PC-9 (cell line): ENCODE measurements at regions not wholly inside any gene's neighbourhood (a gene's known extent, or its start where the extent isn't known, plus 50 kb on each side); places are given as distances from the start of the nearest gene placed in this dataset.
"Not testable (repeated sequence)": the region's sequence is repeated elsewhere in the genome, so short reads cannot be mapped to it uniquely, and the experiment has no call there.

ENCODE experiments used
- BruUV-seq: library from RNA; stranded (reverse); fragments of 400-500 nt; replicated peaks from 2 replicates; lab custom pipeline; 2021; lab: Mats Ljungman, UMichigan
- CTCF ChIA-PET: fragments of 300-600 bp; sonication (Branson Sonifier 250); formaldehyde crosslinking; loops from one replicate; lab custom pipeline; 2022; ENCODE audit warnings: antibody characterized with exemption; lab: Charles Lee
- POLR2A ChIA-PET: fragments of 300-600 bp; sonication (Branson Sonifier 250); formaldehyde crosslinking; loops from one replicate; lab custom pipeline; 2022; ENCODE audit warnings: antibody characterized with exemption; ENCODE audit not compliant: unreplicated experiment; lab: Charles Lee
- DNase-seq, 2 experiments: peaks; one replicate each; pipeline versions ENCODE4 v3.0.0 to v3.0.0-alpha.2; 2015 to 2022; ENCODE audit warnings: mixed read lengths in 1 of 2
- H2AFZ ChIP-seq: fragments of 200-600 bp; sonication (generic); 2 replicates; pipeline ENCODE4 v1.8.1; 2017; ENCODE audit warnings: antibody characterized with exemption
- H3F3A ChIP-seq: fragments of 200-600 bp; sonication (generic); 2 replicates; pipeline ENCODE4 v1.8.1; 2017; ENCODE audit warnings: antibody characterized with exemption, mild to moderate bottlenecking, low read depth; ENCODE audit not compliant: insufficient read depth
- H3K27ac ChIP-seq: fragments of 200-600 bp; sonication (generic); 2 replicates; pipeline ENCODE4 v1.6.1; 2016; ENCODE audit warnings: mixed run types
- H3K27me3 ChIP-seq: fragments of 200-600 bp; sonication (generic); 2 replicates; pipeline ENCODE4 v1.6.1; 2016; ENCODE audit warnings: low read depth, mixed run types; ENCODE audit not compliant: insufficient read depth
- H3K36me3 ChIP-seq: fragments of 200-600 bp; sonication (generic); 2 replicates; pipeline ENCODE4 v1.6.1; 2016; ENCODE audit warnings: low read depth, mixed run types
- H3K4me1 ChIP-seq: fragments of 200-600 bp; sonication (generic); replicated peaks from 2 replicates; pipeline ENCODE4 v1.6.1; 2016; ENCODE audit warnings: mixed run types; ENCODE audit not compliant: insufficient read depth
- H3K4me2 ChIP-seq: fragments of 200-600 bp; sonication (generic); 2 replicates; pipeline ENCODE4 v1.6.1; 2017; ENCODE audit warnings: mixed run types
- H3K4me3 ChIP-seq: fragments of 200-600 bp; sonication (generic); 2 replicates; pipeline ENCODE4 v1.6.1; 2016; ENCODE audit warnings: mixed run types
- H3K79me2 ChIP-seq: fragments of 200-600 bp; sonication (generic); 2 replicates; pipeline ENCODE4 v1.6.1; 2017; ENCODE audit warnings: low read depth, mixed run types
- H3K9me2 ChIP-seq: fragments of 200-600 bp; sonication (generic); 2 replicates; pipeline ENCODE4 v1.8.1; 2017; ENCODE audit warnings: mild to moderate bottlenecking; ENCODE audit not compliant: insufficient read depth
- H3K9me3 ChIP-seq: fragments of 200-600 bp; sonication (generic); 2 replicates; pipeline ENCODE4 v1.8.1; 2016; ENCODE audit warnings: low read depth; ENCODE audit not compliant: insufficient read depth
- H4K20me1 ChIP-seq: fragments of 200-600 bp; sonication (generic); 2 replicates; pipeline ENCODE4 v1.8.1; 2017; ENCODE audit not compliant: insufficient read depth
- intact Hi-C: fragments of 100-400 bp; cut with micrococcal nuclease; formaldehyde crosslinking; loops from one replicate; pipeline ENCODE4 v1.10.0; 2022; ENCODE audit not compliant: unreplicated experiment

- CTCF ChIA-PET, H3F3A ChIP-seq, BruUV-seq, H3K27me3 ChIP-seq, POLR2A ChIA-PET, H4K20me1 ChIP-seq, intact Hi-C loops, H3K4me3 ChIP-seq, H3K79me2 ChIP-seq, H3K27ac ChIP-seq, H3K9me2 ChIP-seq, H2AFZ ChIP-seq, H3K9me3 ChIP-seq, DNase-seq, H3K4me1 ChIP-seq, H3K36me3 ChIP-seq, H3K4me2 ChIP-seq: not testable (repeated sequence)
These were observed 297.4 kb downstream of the CACNA1B start for GRCh38 chr9:138174954-138175353.

GRCh38 chr9:138175354-138175753 is 297.8 kb downstream of the CACNA1B start:
- DNase-seq, POLR2A ChIA-PET, H2AFZ ChIP-seq: not testable (repeated sequence)

GRCh38 chr9:138177091-138177490 is 299.5 kb downstream of the CACNA1B start:
- CTCF ChIA-PET, H3K79me2 ChIP-seq, H3K9me3 ChIP-seq, H3K9me2 ChIP-seq, H3K4me1 ChIP-seq, H3K36me3 ChIP-seq, H3K27ac ChIP-seq, H3K4me3 ChIP-seq, POLR2A ChIA-PET, H3F3A ChIP-seq, H3K27me3 ChIP-seq, BruUV-seq, DNase-seq, intact Hi-C loops, H4K20me1 ChIP-seq, H2AFZ ChIP-seq, H3K4me2 ChIP-seq: not testable (repeated sequence)

More at GRCh38 chr9:138175354-138175753, 297.8 kb downstream of the CACNA1B start:
- BruUV-seq, H3K4me1 ChIP-seq, H3K4me3 ChIP-seq, H3K79me2 ChIP-seq, H3K9me3 ChIP-seq, H3K27me3 ChIP-seq, intact Hi-C loops, H3K9me2 ChIP-seq, H4K20me1 ChIP-seq, CTCF ChIA-PET, H3K36me3 ChIP-seq, H3F3A ChIP-seq, H3K4me2 ChIP-seq, H3K27ac ChIP-seq: not testable (repeated sequence)

DNA sequence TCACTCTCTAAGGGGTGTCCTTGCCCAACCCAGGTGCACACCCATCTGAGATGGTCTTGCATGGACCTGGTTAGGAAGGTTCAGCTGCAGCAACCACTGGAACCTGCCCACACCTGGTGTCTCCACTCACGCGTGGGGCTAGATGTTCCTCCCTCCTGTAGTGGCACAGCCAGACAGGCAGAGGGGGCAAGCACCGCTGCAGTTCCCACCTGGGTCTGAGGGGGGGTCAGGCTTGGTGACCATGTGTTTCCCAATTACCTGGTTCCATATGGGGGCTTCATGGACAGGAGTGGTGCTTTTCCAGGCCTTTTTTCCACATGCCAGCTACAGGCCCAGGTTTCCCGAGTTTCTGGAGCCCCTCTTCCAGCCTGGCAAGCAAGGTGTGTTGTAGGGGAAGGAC is 301.4 kb downstream of the CACNA1B start:
- H3K4me3 ChIP-seq, POLR2A ChIA-PET, H3K27me3 ChIP-seq, H3K79me2 ChIP-seq, DNase-seq, BruUV-seq, H3K36me3 ChIP-seq, H3K9me2 ChIP-seq, CTCF ChIA-PET, H3K4me2 ChIP-seq, H3K4me1 ChIP-seq, H3F3A ChIP-seq, H4K20me1 ChIP-seq, H2AFZ ChIP-seq, H3K9me3 ChIP-seq, intact Hi-C loops, H3K27ac ChIP-seq: not testable (repeated sequence)

DNA sequence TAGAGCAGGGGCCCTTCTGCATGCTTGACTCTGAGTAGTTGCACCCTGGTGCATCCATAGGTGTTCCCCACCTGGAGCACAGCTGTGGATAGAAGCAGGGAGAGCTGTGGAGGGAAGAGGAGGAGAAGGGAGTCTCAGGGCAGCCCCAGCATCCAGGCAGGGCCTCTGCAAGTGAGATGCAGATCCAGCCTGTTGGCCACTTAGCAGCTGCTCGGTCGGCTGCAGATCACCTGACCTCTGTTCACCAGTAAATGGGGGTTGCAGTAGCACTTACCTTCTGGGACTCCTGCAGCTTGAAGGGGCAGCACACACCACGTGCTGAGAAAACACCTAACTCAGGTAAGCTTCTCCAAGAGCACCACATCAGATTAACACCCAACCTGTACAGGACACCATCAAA is 302.1 kb downstream of the CACNA1B start:
- H4K20me1 ChIP-seq, POLR2A ChIA-PET, H2AFZ ChIP-seq, H3K9me2 ChIP-seq, H3K4me2 ChIP-seq, H3K27ac ChIP-seq, BruUV-seq, CTCF ChIA-PET, H3K4me3 ChIP-seq, H3K27me3 ChIP-seq, intact Hi-C loops, H3K79me2 ChIP-seq, H3K4me1 ChIP-seq, H3K9me3 ChIP-seq, H3F3A ChIP-seq, DNase-seq, H3K36me3 ChIP-seq: not testable (repeated sequence)

GRCh38 chr9:138181963-138182362 is 304.4 kb downstream of the CACNA1B start:
- H3F3A ChIP-seq, H2AFZ ChIP-seq, BruUV-seq, H3K9me3 ChIP-seq, CTCF ChIA-PET, intact Hi-C loops, H4K20me1 ChIP-seq, H3K36me3 ChIP-seq, POLR2A ChIA-PET, H3K27ac ChIP-seq, H3K4me1 ChIP-seq, DNase-seq, H3K79me2 ChIP-seq, H3K4me3 ChIP-seq, H3K9me2 ChIP-seq, H3K4me2 ChIP-seq: not testable (repeated sequence)
- peaks cover 11% of the 10 kb centered on the region for H3K27me3 ChIP-seq

- H3K27me3 ChIP-seq, H3K36me3 ChIP-seq, H4K20me1 ChIP-seq, BruUV-seq, POLR2A ChIA-PET, H3K4me2 ChIP-seq, intact Hi-C loops, DNase-seq, H3K79me2 ChIP-seq, H3K9me3 ChIP-seq, H3K4me3 ChIP-seq, H2AFZ ChIP-seq, H3K4me1 ChIP-seq, H3K9me2 ChIP-seq, H3K27ac ChIP-seq, CTCF ChIA-PET, H3F3A ChIP-seq: not testable (repeated sequence)
These were observed 319.6 kb downstream of the CACNA1B start for GRCh38 chr9:138197156-138197555.

DNA sequence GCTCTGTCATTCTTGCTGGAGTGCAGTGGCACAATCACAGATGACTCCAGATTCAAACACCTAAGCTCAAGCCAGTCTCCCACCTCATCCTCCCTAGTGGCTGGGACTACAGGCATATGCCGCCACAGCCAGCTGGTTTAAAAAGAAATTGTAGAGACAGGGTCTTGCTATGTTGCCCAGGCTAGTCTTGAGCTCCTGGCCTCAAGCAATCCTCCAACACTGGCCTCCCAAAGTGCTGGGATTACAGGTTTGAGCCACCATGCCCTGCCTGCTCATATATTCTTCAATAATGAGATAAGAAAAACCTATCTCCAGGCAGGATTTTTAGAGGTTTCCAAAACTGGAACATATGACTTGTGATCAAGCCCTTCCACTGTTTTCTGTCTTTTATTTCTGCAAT is 321.4 kb downstream of the CACNA1B start:
- H3K79me2 ChIP-seq, H3K4me3 ChIP-seq, CTCF ChIA-PET, H3K4me1 ChIP-seq, BruUV-seq, H4K20me1 ChIP-seq, H3K9me3 ChIP-seq, H3F3A ChIP-seq, H3K36me3 ChIP-seq, DNase-seq, intact Hi-C loops, H3K9me2 ChIP-seq, H3K27me3 ChIP-seq, H2AFZ ChIP-seq, POLR2A ChIA-PET, H3K27ac ChIP-seq, H3K4me2 ChIP-seq: not testable (repeated sequence)
